ENCODE measurements at regions not wholly inside any gene's neighbourhood (a gene's known extent, or its start where the extent isn't known, plus 50 kb on each side); places are given as distances from the start of the nearest gene placed in this dataset.

DNA sequence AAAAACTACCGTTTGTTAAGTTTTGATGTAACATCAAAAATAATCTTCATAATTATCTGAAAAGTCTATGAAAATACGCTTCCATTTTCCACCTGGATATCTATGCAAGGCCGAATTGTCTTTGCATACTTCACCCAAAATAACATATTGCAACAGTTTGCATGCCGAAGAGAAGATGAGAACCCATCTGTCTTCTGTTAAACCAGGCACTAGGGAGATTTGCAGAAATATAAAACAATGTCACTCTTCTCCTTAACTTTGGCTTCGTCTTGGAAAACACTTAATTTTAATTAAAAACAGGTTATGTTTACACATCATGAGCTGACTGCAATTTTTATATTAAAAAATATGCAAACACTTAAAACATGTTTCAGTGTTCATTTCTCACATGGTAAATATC is 1325.8 kb downstream of the TBC1D22A start:
- no peak for TF ChIP-seq POLR2A (IDR thresholded peaks at IDR 0.05)
- TF ChIP-seq, protein P1, sequence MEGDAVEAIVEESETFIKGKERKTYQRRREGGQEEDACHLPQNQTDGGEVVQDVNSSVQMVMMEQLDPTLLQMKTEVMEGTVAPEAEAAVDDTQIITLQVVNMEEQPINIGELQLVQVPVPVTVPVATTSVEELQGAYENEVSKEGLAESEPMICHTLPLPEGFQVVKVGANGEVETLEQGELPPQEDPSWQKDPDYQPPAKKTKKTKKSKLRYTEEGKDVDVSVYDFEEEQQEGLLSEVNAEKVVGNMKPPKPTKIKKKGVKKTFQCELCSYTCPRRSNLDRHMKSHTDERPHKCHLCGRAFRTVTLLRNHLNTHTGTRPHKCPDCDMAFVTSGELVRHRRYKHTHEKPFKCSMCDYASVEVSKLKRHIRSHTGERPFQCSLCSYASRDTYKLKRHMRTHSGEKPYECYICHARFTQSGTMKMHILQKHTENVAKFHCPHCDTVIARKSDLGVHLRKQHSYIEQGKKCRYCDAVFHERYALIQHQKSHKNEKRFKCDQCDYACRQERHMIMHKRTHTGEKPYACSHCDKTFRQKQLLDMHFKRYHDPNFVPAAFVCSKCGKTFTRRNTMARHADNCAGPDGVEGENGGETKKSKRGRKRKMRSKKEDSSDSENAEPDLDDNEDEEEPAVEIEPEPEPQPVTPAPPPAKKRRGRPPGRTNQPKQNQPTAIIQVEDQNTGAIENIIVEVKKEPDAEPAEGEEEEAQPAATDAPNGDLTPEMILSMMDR (IDR thresholded peaks at IDR 0.05) = no peak
- no peak for TF ChIP-seq EP300 (IDR thresholded peaks at IDR 0.05)
